ENCODE measurements at regions not wholly inside any gene's neighbourhood (a gene's known extent, or its start where the extent isn't known, plus 50 kb on each side); places are given as distances from the start of the nearest gene placed in this dataset.

- H3K4me3 ChIP-seq = no peak overlapping the region
- no peak for DNase-seq
- H3K9me3 ChIP-seq = peaks cover 0 to 3% (median 0%) of the 10 kb centered on the region in 4 donors
- no peak for TF ChIP-seq POLR2A (IDR thresholded peaks at IDR 0.05)
- TF ChIP-seq EP300 (IDR thresholded peaks at IDR 0.05) = no peak
- TF ChIP-seq POLR2AphosphoS5 (IDR thresholded peaks at IDR 0.05) = no peak
- TF ChIP-seq, protein P1, sequence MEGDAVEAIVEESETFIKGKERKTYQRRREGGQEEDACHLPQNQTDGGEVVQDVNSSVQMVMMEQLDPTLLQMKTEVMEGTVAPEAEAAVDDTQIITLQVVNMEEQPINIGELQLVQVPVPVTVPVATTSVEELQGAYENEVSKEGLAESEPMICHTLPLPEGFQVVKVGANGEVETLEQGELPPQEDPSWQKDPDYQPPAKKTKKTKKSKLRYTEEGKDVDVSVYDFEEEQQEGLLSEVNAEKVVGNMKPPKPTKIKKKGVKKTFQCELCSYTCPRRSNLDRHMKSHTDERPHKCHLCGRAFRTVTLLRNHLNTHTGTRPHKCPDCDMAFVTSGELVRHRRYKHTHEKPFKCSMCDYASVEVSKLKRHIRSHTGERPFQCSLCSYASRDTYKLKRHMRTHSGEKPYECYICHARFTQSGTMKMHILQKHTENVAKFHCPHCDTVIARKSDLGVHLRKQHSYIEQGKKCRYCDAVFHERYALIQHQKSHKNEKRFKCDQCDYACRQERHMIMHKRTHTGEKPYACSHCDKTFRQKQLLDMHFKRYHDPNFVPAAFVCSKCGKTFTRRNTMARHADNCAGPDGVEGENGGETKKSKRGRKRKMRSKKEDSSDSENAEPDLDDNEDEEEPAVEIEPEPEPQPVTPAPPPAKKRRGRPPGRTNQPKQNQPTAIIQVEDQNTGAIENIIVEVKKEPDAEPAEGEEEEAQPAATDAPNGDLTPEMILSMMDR (IDR thresholded peaks at IDR 0.05) = no peak
- no peaks in the 10 kb centered on the region for H3K27me3 ChIP-seq
- H3K27ac ChIP-seq = no peak overlapping the region
- no peaks in the 10 kb centered on the region for H3K36me3 ChIP-seq
- 76 to 77% methylated on average over 2 of the region's 2 CpGs for WGBS, 2 donors
- no peaks in the 10 kb centered on the region for H3K4me1 ChIP-seq
- intact Hi-C loops (cut with DNase I) = no loop called here
Observed at GRCh38 chr4:101711590-101712260, 78.8 kb upstream of the BANK1 start.

DNA sequence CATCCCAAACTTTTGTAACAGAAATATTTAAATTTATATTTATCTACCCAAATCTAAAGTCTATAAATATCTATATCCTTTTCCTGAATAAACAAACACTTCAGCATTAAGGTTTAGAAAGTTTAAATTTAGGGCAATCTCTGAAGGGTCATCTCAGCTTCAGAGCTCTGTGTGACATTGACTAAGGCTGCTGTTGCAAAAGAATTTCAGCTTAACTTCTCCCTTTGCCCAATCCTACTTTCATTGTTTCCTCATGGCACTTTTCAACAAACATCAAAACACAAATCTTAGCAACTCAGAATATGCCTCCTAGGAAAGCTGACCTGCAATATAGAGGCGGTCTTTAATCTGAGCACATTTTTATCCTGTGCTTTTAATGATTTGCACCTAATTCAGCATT is 79.7 kb upstream of the BANK1 start:
- H3K4me1 ChIP-seq = no peaks in the 10 kb centered on the region
- TF ChIP-seq POLR2A (IDR thresholded peaks at IDR 0.05) = no peak
- TF ChIP-seq, protein P1 (IDR thresholded peaks at IDR 0.05) = no peak
- no peak for TF ChIP-seq EP300 (IDR thresholded peaks at IDR 0.05)
- TF ChIP-seq POLR2AphosphoS5 (IDR thresholded peaks at IDR 0.05) = no peak
- H3K9me3 ChIP-seq = peaks cover 0 to 7% (median 0%) of the 10 kb centered on the region in 4 donors
- 93 to 96% methylated on average over 1 of the region's 1 CpG for WGBS, 2 donors
- no peaks in the 10 kb centered on the region for H3K27me3 ChIP-seq
- no peak for DNase-seq
- intact Hi-C loops (cut with DNase I) = no loop called here
- H3K4me3 ChIP-seq = no peak overlapping the region
- H3K36me3 ChIP-seq = no peaks in the 10 kb centered on the region
- no peak overlapping the region for H3K27ac ChIP-seq

DNA sequence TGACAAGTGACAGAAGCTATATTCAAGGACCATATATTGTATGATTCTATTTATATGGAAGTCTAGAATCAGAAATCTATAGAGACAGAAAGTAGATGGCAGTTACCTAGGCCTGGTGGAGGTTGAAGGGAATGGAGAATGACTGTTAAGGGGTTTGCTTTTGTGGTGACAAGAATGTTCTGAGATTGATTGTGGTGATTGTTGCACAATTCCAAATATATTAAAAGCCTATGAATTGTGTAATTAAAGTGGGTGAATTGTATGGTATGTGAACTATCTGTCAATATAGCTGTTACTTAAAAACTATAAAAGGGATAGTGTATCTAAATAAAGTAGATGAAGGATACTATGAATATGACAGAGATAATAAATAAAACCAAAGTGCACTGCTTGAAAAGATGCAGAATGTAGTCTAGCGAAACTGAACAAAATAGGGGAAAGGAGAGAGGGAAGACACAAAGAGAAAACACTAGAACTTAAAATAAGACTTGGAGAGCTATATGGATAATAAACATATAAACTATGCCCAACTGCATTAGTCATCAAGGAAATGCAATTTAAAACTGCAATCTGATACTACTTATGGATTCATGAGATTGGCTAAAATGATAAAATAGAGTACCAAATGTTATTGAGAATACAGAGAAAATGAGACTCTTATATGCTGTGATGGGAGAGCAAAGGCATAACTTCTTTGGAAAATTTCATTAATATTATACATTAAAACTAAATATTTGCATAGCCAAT is 82.1 kb upstream of the BANK1 start:
- peaks cover 0 to 6% (median 0%) of the 10 kb centered on the region in 4 donors for H3K9me3 ChIP-seq
- WGBS, 2 donors = 96 to 98% methylated on average over 1 of the region's 1 CpG
- no peak for DNase-seq

GRCh38 chr4:101707596-101707995 is 82.9 kb upstream of the BANK1 start:
- intact Hi-C loops (cut with DNase I) = no loop called here
- H3K36me3 ChIP-seq = no peaks in the 10 kb centered on the region
- WGBS, 2 donors = 62 to 64% methylated on average over 3 of the region's 3 CpGs

More for the DNA sequence above, 82.1 kb upstream of the BANK1 start:
- intact Hi-C loops (cut with DNase I) = no loop called here
- H3K4me3 ChIP-seq = no peak overlapping the region
- no peaks in the 10 kb centered on the region for H3K36me3 ChIP-seq
- TF ChIP-seq EP300 (IDR thresholded peaks at IDR 0.05) = no peak
- TF ChIP-seq POLR2AphosphoS5 (IDR thresholded peaks at IDR 0.05) = no peak
- TF ChIP-seq, protein P1 (IDR thresholded peaks at IDR 0.05) = no peak
- TF ChIP-seq POLR2A (IDR thresholded peaks at IDR 0.05) = no peak
- no peaks in the 10 kb centered on the region for H3K27me3 ChIP-seq
- no peak overlapping the region for H3K27ac ChIP-seq
- H3K4me1 ChIP-seq = no peaks in the 10 kb centered on the region

More at GRCh38 chr4:101707596-101707995, 82.9 kb upstream of the BANK1 start:
- Histone ChIP-seq H3K4me3 (no peak overlapping the region), H3K9me3 (peaks cover 0 to 6% (median 0%) of the 10 kb centered on the region in 4 donors), H3K27me3 (no peaks in the 10 kb centered on the region), H3K4me1 (no peaks in the 10 kb centered on the region), H3K27ac (no peak overlapping the region)
- TF ChIP-seq EP300 (IDR thresholded peaks at IDR 0.05) = no peak
- TF ChIP-seq, protein P1 (IDR thresholded peaks at IDR 0.05) = no peak
- no peak for TF ChIP-seq POLR2AphosphoS5 (IDR thresholded peaks at IDR 0.05)
- DNase-seq = no peak

Data from sigmoid colon (tissue), 6 donors.